ENCODE measurements at regions not wholly inside any gene's neighbourhood (a gene's known extent, or its start where the extent isn't known, plus 50 kb on each side); places are given as distances from the start of the nearest gene placed in this dataset.

- Histone ChIP-seq H3K36me3 (no peaks in the 10 kb centered on the region), H3K27me3 (no peaks in the 10 kb centered on the region), H3K9me3 (no peaks in the 10 kb centered on the region), H3K4me1 (no peaks in the 10 kb centered on the region), H3K27ac (no peak overlapping the region), H3K4me3 (no peak overlapping the region)
- intact Hi-C loops (cut with DNase I) = loop anchor here in 3 of 10 donors (10.0 kb wide), 1 partner anchor 832 kb away; the partner anchor contains the start of gene BDNF (in 3 of the 3)
- TF ChIP-seq CTCF (IDR thresholded peaks at IDR 0.05) = no peak
- 85 to 93% methylated on average over 2 of the region's 2 CpGs for WGBS, 2 donors
- ATAC-seq (no peak), DNase-seq (no peak)
Observed at GRCh38 chr11:28536504-28537267, 428.5 kb downstream of the METTL15 start.

- ATAC-seq (no peak), DNase-seq (no peak)
- Histone ChIP-seq H3K27me3 (no peaks in the 10 kb centered on the region), H3K9me3 (no peaks in the 10 kb centered on the region), H3K4me1 (no peaks in the 10 kb centered on the region), H3K4me3 (no peak overlapping the region), H3K27ac (no peak overlapping the region), H3K36me3 (no peaks in the 10 kb centered on the region)
- no peak for TF ChIP-seq CTCF (IDR thresholded peaks at IDR 0.05)
- 64 to 74% methylated on average over 2 of the region's 2 CpGs for WGBS, 2 donors
- intact Hi-C loops (cut with DNase I) = loop anchor here in 3 of 10 donors (10.0 kb wide), 1 partner anchor 831 kb away; the partner anchor contains the start of gene BDNF (in 3 of the 3)
Observed at GRCh38 chr11:28535677-28536076, 427.5 kb downstream of the METTL15 start.

- H3K4me1 ChIP-seq = no peaks in the 10 kb centered on the region
- peaks cover 0 to 27% (median 6%) of the 10 kb centered on the region in 11 donors for H3K9me3 ChIP-seq
- no peak overlapping the region for H3K4me3 ChIP-seq
- ATAC-seq (no peak), DNase-seq (no peak)
- H3K27ac ChIP-seq = no peak overlapping the region
- H3K36me3 ChIP-seq = no peaks in the 10 kb centered on the region
- 49% methylated on average over 3 of the region's 3 CpGs for WGBS, 2 donors
- H3K27me3 ChIP-seq = no peaks in the 10 kb centered on the region
- intact Hi-C loops (cut with DNase I) = loop anchor here (2.0 to 10.0 kb wide), 3 partner anchors 825 to 832 kb away; partner anchors contain the start of gene BDNF (in 3 of the 10)
- peak; percentile 16 to 64 (median 49) for TF ChIP-seq CTCF (IDR thresholded peaks at IDR 0.05)
Observed at GRCh38 chr11:28529540-28530410, 421.6 kb downstream of the METTL15 start.

- DNase-seq (no peak), ATAC-seq (no peak)
- peaks cover 0 to 30% (median 6%) of the 10 kb centered on the region in 11 donors for H3K9me3 ChIP-seq
- TF ChIP-seq CTCF (IDR thresholded peaks at IDR 0.05) = no peak
- H3K27ac ChIP-seq = no peak overlapping the region
- 75 to 77% methylated on average over 3 of the region's 3 CpGs for WGBS, 2 donors
- H3K4me3 ChIP-seq = no peak overlapping the region
- H3K27me3 ChIP-seq = no peaks in the 10 kb centered on the region
- intact Hi-C loops (cut with DNase I) = loop anchor here in 5 of 10 donors (2.0 to 5.0 kb wide), 2 partner anchors 830 to 832 kb away; no protein-coding TSS in a partner anchor
- H3K4me1 ChIP-seq = no peaks in the 10 kb centered on the region
- H3K36me3 ChIP-seq = no peaks in the 10 kb centered on the region
Observed at GRCh38 chr11:28529046-28529445, 420.9 kb downstream of the METTL15 start.
